ENCODE measurements at regions not wholly inside any gene's neighbourhood (a gene's known extent, or its start where the extent isn't known, plus 50 kb on each side); places are given as distances from the start of the nearest gene placed in this dataset.
"Not testable (repeated sequence)": the region's sequence is repeated elsewhere in the genome, so short reads cannot be mapped to it uniquely, and the experiment has no call there.

DNA sequence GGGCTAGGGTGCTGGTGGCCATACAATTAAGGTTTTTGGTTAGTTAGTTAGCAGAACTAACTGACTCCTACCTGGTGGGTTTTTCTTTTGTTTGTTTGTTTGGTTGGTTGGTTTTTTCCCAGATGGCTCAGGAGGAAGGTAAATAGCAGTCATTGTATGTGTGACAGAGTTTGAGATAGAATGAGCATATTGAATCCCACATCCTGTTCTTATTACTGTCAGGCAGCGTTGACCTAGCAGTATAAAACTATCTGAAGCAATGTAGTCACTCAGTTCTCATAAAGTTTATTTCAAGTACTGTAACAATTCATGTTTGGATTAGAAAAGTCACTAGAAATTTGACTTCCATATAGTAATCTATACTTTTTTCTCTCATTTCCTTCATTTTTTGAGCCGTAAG is 113.5 kb upstream of the NBPF19 start:
- DNase-seq (ENCODE audit: low spot score): not testable (repeated sequence)

DNA sequence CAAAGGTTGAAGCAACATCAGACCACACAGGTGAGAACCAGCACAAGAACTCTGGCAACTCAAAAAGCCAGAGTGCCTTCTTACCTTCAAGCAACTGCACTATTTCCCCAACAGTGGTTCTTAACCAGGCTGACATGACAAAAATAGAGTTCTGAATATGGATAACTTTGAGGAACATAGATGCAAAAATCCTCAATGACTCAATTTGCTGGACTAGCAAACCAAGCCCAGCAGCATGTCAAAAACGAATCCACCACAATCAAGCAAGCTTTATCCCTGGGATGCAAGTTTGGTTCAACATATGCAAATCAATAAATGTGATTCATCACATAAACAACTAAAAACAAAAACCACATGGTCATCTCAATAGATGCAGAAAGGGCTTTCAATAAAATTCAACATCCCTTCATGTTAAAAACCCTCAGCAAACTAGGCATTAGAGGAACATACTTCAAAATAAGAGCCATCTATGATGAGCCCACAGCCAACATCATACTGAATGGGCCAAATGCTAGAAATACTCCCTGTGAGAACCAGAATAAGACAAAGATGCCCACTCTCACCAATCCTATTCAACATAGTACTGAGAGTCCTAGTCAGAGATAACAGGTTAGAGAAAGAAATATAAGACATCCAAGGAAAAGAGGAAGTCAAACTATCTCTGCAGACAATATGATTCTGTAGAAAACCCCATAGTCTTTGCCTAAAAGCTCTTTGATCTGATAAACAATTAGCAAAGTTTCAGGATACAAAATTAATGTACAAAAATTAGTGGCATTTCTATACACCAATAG is 110.5 kb upstream of the NBPF19 start:
- DNase-seq (ENCODE audit: low spot score): not testable (repeated sequence)

DNA sequence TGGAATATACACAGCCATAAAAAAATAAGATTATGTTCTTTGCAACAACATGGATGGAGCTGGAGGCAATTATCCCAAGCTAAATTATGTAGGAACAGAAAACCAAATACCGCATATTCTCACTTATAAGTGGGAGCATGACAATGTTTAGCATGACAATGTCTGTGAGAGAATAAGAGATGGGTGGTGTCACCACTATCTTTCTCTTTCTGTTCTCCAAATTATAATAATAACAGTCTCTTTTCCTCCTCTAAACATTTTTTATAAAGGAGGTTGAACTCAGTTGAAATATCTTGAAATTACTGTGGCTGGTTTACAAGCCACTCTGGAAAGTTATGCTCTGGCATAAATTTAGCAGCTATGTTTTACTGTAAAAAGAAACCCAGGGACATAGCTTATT is 108.4 kb upstream of the NBPF19 start:
- DNase-seq (ENCODE audit: low spot score): not testable (repeated sequence)

- DNase-seq (ENCODE audit: low spot score): not testable (repeated sequence)
Measured at GRCh38 chr1:149367472-149368044, 107.3 kb upstream of the NBPF19 start.

DNA sequence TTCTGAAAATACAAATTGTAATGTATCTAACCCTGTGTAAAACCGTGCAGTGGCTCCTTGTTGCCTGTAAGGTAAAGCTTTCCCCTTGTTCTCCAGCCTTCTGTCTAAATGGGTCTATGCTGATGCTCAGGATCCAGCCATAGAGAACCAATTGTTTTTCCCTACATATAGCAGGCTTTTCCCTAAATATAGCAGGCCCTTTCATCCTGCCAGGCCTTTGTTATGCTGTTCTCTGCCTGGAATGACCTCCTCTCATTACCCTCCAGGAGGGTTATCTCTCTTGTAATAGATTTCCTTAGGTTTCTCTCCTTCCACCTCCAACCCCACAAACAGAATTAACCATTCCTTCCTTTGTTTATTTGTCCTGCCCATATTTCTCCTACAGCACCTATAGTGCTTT is 106.5 kb upstream of the NBPF19 start:
- not testable (repeated sequence) for DNase-seq (ENCODE audit: low spot score)

- not testable (repeated sequence) for DNase-seq (ENCODE audit: low spot score)
Measured at GRCh38 chr1:149369081-149369480, 105.8 kb upstream of the NBPF19 start.

DNA sequence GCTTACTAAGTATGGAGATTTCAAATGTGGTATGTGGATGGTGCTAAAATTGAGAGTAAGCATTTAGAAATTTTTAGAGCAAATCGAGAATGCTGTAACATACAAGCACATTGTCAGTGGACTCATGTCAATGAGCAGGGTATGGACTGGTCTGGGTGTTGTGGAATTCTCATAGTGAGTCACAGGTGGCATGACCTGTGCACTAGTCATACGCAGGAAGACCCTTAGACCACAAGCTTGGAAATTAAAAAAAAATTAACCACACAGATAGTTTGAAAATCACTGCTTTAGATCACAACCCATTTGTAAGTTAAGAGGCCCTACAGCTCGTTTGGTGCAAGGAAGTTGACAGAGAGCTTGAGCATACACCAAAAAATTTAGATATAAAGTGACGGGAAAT is 102.9 kb upstream of the NBPF19 start:
- DNase-seq (ENCODE audit: low spot score): not testable (repeated sequence)

- not testable (repeated sequence) for DNase-seq (ENCODE audit: low spot score)
Measured at GRCh38 chr1:149378462-149378861, 96.4 kb upstream of the NBPF19 start.

- peak; percentile 75 for DNase-seq (ENCODE audit: low spot score)
Measured at GRCh38 chr1:149390173-149390926, 84.5 kb upstream of the NBPF19 start.

- DNase-seq (ENCODE audit: low spot score): not testable (repeated sequence)
Measured at GRCh38 chr1:149390931-149391330, 83.9 kb upstream of the NBPF19 start.

GRCh38 chr1:149395802-149396201 is 79.0 kb upstream of the NBPF19 start:
- not testable (repeated sequence) for DNase-seq (ENCODE audit: low spot score)

- DNase-seq (ENCODE audit: low spot score): not testable (repeated sequence)
Measured at GRCh38 chr1:149398527-149398926, 76.3 kb upstream of the NBPF19 start.

- DNase-seq (ENCODE audit: low spot score): not testable (repeated sequence)
Measured at GRCh38 chr1:149408404-149408803, 66.4 kb upstream of the NBPF19 start.

DNA sequence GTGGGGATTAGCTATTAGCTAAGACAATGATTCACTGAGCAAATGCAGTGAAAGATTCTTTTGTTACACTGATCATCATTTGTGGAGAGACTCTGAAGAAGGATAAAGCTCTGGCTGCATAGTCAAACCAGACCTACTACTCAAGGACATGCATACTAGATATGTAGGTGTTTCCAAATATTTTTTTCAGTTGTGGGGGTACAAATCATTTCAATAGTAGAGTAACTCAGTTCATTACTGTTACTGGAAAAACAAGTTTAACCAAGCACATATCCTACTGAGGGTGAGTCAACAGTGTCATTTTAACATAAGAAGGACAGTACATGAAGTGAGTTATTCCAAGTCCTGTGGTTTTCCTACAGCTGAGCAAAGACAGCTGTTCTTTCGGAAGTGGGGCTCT is 59.5 kb upstream of the NBPF19 start:
- DNase-seq (ENCODE audit: low spot score): not testable (repeated sequence)

DNA sequence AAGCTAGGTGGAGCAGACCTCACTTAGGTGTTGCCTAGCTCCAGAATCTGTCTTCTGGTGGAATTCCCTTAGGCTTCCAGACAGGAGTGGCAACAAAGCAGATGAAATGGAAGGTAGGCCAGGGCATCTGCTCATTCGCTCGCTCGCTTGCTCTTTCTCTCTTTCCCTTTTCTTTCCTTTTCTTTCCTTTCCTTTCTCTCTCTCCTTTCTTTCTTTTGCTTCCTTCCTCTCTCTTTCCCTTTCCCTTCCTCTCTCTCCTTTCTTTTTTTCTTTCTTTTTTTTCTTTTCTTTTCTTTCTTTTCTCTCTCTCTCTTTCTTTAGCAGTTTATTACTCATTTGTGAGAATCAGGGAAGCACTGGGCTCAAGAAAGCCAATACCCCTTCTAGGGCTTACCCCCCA is 56.1 kb upstream of the NBPF19 start:
- DNase-seq (ENCODE audit: low spot score): not testable (repeated sequence)

DNA sequence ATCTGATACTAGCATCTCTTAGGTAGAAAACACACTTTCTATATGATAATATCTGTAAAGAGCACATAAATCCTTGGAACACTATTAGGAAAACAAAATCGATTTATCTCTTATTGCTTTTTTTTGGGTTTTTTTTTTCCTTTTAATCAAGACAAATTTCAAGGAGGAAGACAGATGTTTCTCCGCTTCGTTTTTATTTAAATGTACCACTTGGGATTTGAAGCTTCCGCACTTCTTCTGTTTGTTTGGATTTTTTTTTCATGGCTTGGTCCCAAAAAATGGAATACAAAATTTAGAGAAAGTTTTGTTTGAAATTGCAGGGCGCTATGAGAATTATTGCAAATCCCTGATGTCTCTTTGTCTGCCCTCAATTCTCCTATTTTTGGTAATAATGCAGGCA is 51.7 kb upstream of the NBPF19 start:
- DNase-seq (ENCODE audit: low spot score): not testable (repeated sequence)

All from ecto neural progenitor cell (in vitro differentiated cells).